CD4-positive, alpha-beta T cell (primary cell): ENCODE measurements at regions not wholly inside any gene's neighbourhood (a gene's known extent, or its start where the extent isn't known, plus 50 kb on each side); places are given as distances from the start of the nearest gene placed in this dataset.

Experiments
- ATAC-seq: fragments of 200-7000 bp; cut with Tn5 transposase; one replicate; pipeline ENCODE4 v1.10.0; 2022; ENCODE audit warnings: mild to moderate bottlenecking; ENCODE audit not compliant: poor library complexity
- CTCF ChIA-PET: fragments of 350-600 bp; sonication (Branson Sonifier 250); formaldehyde crosslinking; loops from one replicate; lab custom pipeline; 2021; ENCODE audit warnings: antibody characterized with exemption, inconsistent platforms; lab: Charles Lee
- POLR2A ChIA-PET: fragments of 350-600 bp; sonication (Branson Sonifier 250); formaldehyde crosslinking; loops from one replicate; lab custom pipeline; 2021; ENCODE audit warnings: antibody characterized with exemption, inconsistent platforms; lab: Charles Lee
- DNase-seq, 14 experiments: peaks; one replicate each; pipeline ENCODE4 v3.0.0-alpha.2; 2013 to 2020; ENCODE audit warnings: mixed read lengths in 2 of 14
- H3K27ac ChIP-seq, 2 donors: one replicate each; pipeline versions ENCODE4 v1.5.1 to v1.7.0; 2013; ENCODE audit warnings: low read length in 2 of 2, low read depth in 1 of 2, mild to moderate bottlenecking in 1 of 2
- H3K27me3 ChIP-seq, 2 experiments: 1 replicate in 1 of 2; 2 replicates in 1 of 2; pipeline versions ENCODE4 v1.6.1 to v1.7.0; 2013; ENCODE audit warnings: low read length in 2 of 2, control low read depth in 1 of 2, mild to moderate bottlenecking in 1 of 2, moderate library complexity in 1 of 2; ENCODE audit not compliant: insufficient read depth in 2 of 2, control insufficient read depth in 1 of 2
- H3K36me3 ChIP-seq: one replicate; pipeline ENCODE4 v1.6.1; 2013; ENCODE audit warnings: low read length, control low read depth; ENCODE audit not compliant: insufficient read depth
- H3K4me1 ChIP-seq: one replicate; pipeline ENCODE4 v1.6.1; 2013; ENCODE audit warnings: low read length, control low read depth; ENCODE audit not compliant: insufficient read depth
- H3K4me3 ChIP-seq: one replicate; pipeline ENCODE4 v1.5.1; 2013; ENCODE audit warnings: mild to moderate bottlenecking, low read length, moderate library complexity
- H3K9me3 ChIP-seq, 2 experiments: 1 replicate in 1 of 2; 2 replicates in 1 of 2; pipeline versions ENCODE4 v1.6.1 to v1.7.0; 2013; ENCODE audit warnings: low read length in 2 of 2, mild to moderate bottlenecking in 2 of 2, control low read depth in 1 of 2, moderate library complexity in 1 of 2; ENCODE audit not compliant: control insufficient read depth in 1 of 2, insufficient read depth in 1 of 2
- H3K27ac Mint-ChIP-seq: one replicate; pipeline ENCODE4 v1.8.0; 2020; ENCODE audit warnings: mixed read lengths
- H3K27me3 Mint-ChIP-seq: one replicate; pipeline ENCODE4 v1.8.0; 2021; ENCODE audit warnings: mixed read lengths
- H3K36me3 Mint-ChIP-seq: one replicate; pipeline ENCODE4 v1.8.0; 2021; ENCODE audit warnings: low read depth, mixed read lengths
- H3K4me1 Mint-ChIP-seq: one replicate; pipeline ENCODE4 v1.8.0; 2021; ENCODE audit warnings: low read depth, mixed read lengths
- H3K4me3 Mint-ChIP-seq: one replicate; pipeline ENCODE4 v1.8.0; 2020; ENCODE audit warnings: mild to moderate bottlenecking, mixed read lengths
- H3K9me3 Mint-ChIP-seq: one replicate; pipeline ENCODE4 v1.8.0; 2020; ENCODE audit warnings: mixed read lengths
- CTCF ChIP-seq: fragments of 200-600 bp; IDR thresholded peaks from one replicate; pipeline ENCODE4 v1.8.0; 2022; ENCODE audit warnings: antibody characterized with exemption, mild to moderate bottlenecking
- intact Hi-C, 2 experiments: fragments of 100-400 bp; cut with DNase I in 1 of 2; cut with micrococcal nuclease in 1 of 2; formaldehyde crosslinking; loops; one replicate each; pipeline versions ENCODE4 v1.15.1 to v1.9.0; 2023 to 2025; cut with DNase I, micrococcal nuclease

GRCh38 chrX:113558576-113558975, 717.9 kb upstream of the AMOT start:
- Histone ChIP-seq H3K4me1 (no peaks in the 10 kb centered on the region), H3K36me3 (no peaks in the 10 kb centered on the region), H3K27me3 (no peaks in the 10 kb centered on the region), H3K4me3 (no peak overlapping the region), H3K27ac (no peak overlapping the region), H3K9me3 (peaks cover 0 to 9% of the 10 kb centered on the region in 2 experiments)
- no peak overlapping the region for H3K27ac Mint-ChIP-seq
- H3K36me3 Mint-ChIP-seq = no peaks in the 10 kb centered on the region
- intact Hi-C loops = no loop called here
- H3K4me1 Mint-ChIP-seq = no peaks in the 10 kb centered on the region
- no peaks in the 10 kb centered on the region for H3K27me3 Mint-ChIP-seq
- no peak for ATAC-seq
- H3K9me3 Mint-ChIP-seq = no peaks in the 10 kb centered on the region
- POLR2A ChIA-PET = no interaction called here
- CTCF ChIA-PET = no interaction called here
- H3K4me3 Mint-ChIP-seq = no peak overlapping the region
- no peak for TF ChIP-seq CTCF
- no peak for DNase-seq

- Histone ChIP-seq H3K27me3 (no peaks in the 10 kb centered on the region), H3K27ac (no peak overlapping the region), H3K9me3 (peaks cover 0 to 9% of the 10 kb centered on the region in 2 experiments), H3K4me3 (no peak overlapping the region), H3K4me1 (no peaks in the 10 kb centered on the region), H3K36me3 (no peaks in the 10 kb centered on the region)
- TF ChIP-seq CTCF = no peak
- no peaks in the 10 kb centered on the region for H3K9me3 Mint-ChIP-seq
- H3K36me3 Mint-ChIP-seq = no peaks in the 10 kb centered on the region
- intact Hi-C loops = no loop called here
- H3K27me3 Mint-ChIP-seq = no peaks in the 10 kb centered on the region
- H3K4me3 Mint-ChIP-seq = no peak overlapping the region
- H3K4me1 Mint-ChIP-seq = no peaks in the 10 kb centered on the region
- ATAC-seq (no peak), DNase-seq (no peak)
- POLR2A ChIA-PET = no interaction called here
- no peak overlapping the region for H3K27ac Mint-ChIP-seq
- CTCF ChIA-PET = no interaction called here
Measured at GRCh38 chrX:113551919-113552318, 711.3 kb upstream of the AMOT start.

GRCh38 chrX:113548308-113549015, 707.8 kb upstream of the AMOT start:
- Histone ChIP-seq H3K4me3 (no peak overlapping the region), H3K9me3 (no peaks in the 10 kb centered on the region), H3K27ac (no peak overlapping the region), H3K4me1 (no peaks in the 10 kb centered on the region), H3K27me3 (no peaks in the 10 kb centered on the region), H3K36me3 (no peaks in the 10 kb centered on the region)
- ATAC-seq (no peak), DNase-seq (no peak)
- H3K27ac Mint-ChIP-seq = no peak overlapping the region
- TF ChIP-seq CTCF = no peak
- H3K9me3 Mint-ChIP-seq = no peaks in the 10 kb centered on the region
- CTCF ChIA-PET = no interaction called here
- intact Hi-C loops = no loop called here
- no peaks in the 10 kb centered on the region for H3K36me3 Mint-ChIP-seq
- no peak overlapping the region for H3K4me3 Mint-ChIP-seq
- H3K27me3 Mint-ChIP-seq = no peaks in the 10 kb centered on the region
- POLR2A ChIA-PET = no interaction called here
- H3K4me1 Mint-ChIP-seq = no peaks in the 10 kb centered on the region
